OCI-LY7 (cell line): ENCODE measurements at regions not wholly inside any gene's neighbourhood (a gene's known extent, or its start where the extent isn't known, plus 50 kb on each side); places are given as distances from the start of the nearest gene placed in this dataset.

Experiments
- BruUV-seq: library from RNA; stranded (reverse); fragments of 400-500 nt; replicated peaks from 2 replicates; lab custom pipeline; 2021; lab: Mats Ljungman, UMichigan
- CTCF ChIA-PET: fragments of 300-600 bp; sonication (Branson Sonifier 250); formaldehyde crosslinking; loops from one replicate; lab custom pipeline; 2022; ENCODE audit warnings: antibody characterized with exemption; ENCODE audit not compliant: unreplicated experiment; lab: Charles Lee
- POLR2A ChIA-PET: fragments of 300-600 bp; sonication (Branson Sonifier 250); formaldehyde crosslinking; loops from one replicate; lab custom pipeline; 2022; ENCODE audit warnings: antibody characterized with exemption; lab: Charles Lee
- DNase-seq: peaks from one replicate; pipeline ENCODE4 v3.0.0-alpha.2; 2015; ENCODE audit warnings: low spot score
- H2AFZ ChIP-seq: fragments of 200-600 bp; sonication (generic), shearing (Covaris generic); 2 replicates; pipeline ENCODE4 v1.6.1; 2014; ENCODE audit warnings: mild to moderate bottlenecking, antibody characterized with exemption, low read length, moderate library complexity
- H3K27ac ChIP-seq: fragments of 200-600 bp; sonication (generic); 2 replicates; pipeline ENCODE4 v1.5.1; 2014; ENCODE audit warnings: mixed run types, low read depth, mild to moderate bottlenecking, moderate library complexity, low read length, inconsistent platforms; ENCODE audit not compliant: poor library complexity, severe bottlenecking
- H3K36me3 ChIP-seq: fragments of 200-600 bp; sonication (generic); 2 replicates; pipeline ENCODE4 v1.6.1; 2014; ENCODE audit warnings: mild to moderate bottlenecking, antibody characterized with exemption, low read length, moderate library complexity, mixed read lengths; ENCODE audit not compliant: insufficient read depth
- H3K4me1 ChIP-seq: fragments of 200-600 bp; sonication (generic); 2 replicates; pipeline ENCODE4 v1.5.1; 2014; ENCODE audit warnings: mild to moderate bottlenecking, low read length; ENCODE audit not compliant: insufficient read depth, poor library complexity, severe bottlenecking
- H3K4me2 ChIP-seq: fragments of 200-600 bp; sonication (generic); 2 replicates; pipeline ENCODE4 v1.6.1; 2014; ENCODE audit warnings: mild to moderate bottlenecking, low read length
- H3K4me3 ChIP-seq: fragments of 200-600 bp; sonication (generic); 2 replicates; pipeline ENCODE4 v1.5.1; 2014; ENCODE audit warnings: mild to moderate bottlenecking, low read depth, low read length; ENCODE audit not compliant: poor library complexity, severe bottlenecking
- H3K79me2 ChIP-seq: fragments of 200-600 bp; sonication (generic); 2 replicates; pipeline ENCODE4 v1.6.1; 2016; ENCODE audit warnings: low read depth, mild to moderate bottlenecking, low read length, moderate library complexity, mixed read lengths; ENCODE audit not compliant: insufficient read depth
- H3K9me2 ChIP-seq: fragments of 200-600 bp; sonication (generic); 2 replicates; pipeline ENCODE4 v1.6.1; 2016; ENCODE audit warnings: mild to moderate bottlenecking, low read length, mixed read lengths; ENCODE audit not compliant: insufficient read depth
- H3K9me3 ChIP-seq: fragments of 200-600 bp; sonication (generic); 2 replicates; pipeline ENCODE4 v1.6.1; 2014; ENCODE audit warnings: mild to moderate bottlenecking, mixed run types, low read length, mixed read lengths
- H4K20me1 ChIP-seq: fragments of 200-600 bp; sonication (generic); 2 replicates; pipeline ENCODE4 v1.6.1; 2014; ENCODE audit warnings: mild to moderate bottlenecking, antibody characterized with exemption, low read length, moderate library complexity, mixed read lengths; ENCODE audit not compliant: insufficient read depth
- EZH2phosphoT487 ChIP-seq: fragments of 200-600 bp; sonication (generic); IDR thresholded peaks from 2 replicates; pipeline ENCODE4 v1.6.1; 2018; ENCODE audit warnings: low read depth, borderline replicate concordance, mild to moderate bottlenecking, mixed run types, antibody characterized with exemption, low read length, moderate library complexity, mixed read lengths
- intact Hi-C: fragments of 100-400 bp; cut with micrococcal nuclease; formaldehyde crosslinking; loops from one replicate; pipeline ENCODE4 v1.10.0; 2022; ENCODE audit not compliant: unreplicated experiment
- TF ChIP-seq, protein P1 (sequence below): fragments of 200-600 bp; sonication (generic); conservative IDR thresholded peaks from 2 replicates; pipeline ENCODE4 v1.5.1; 2014; ENCODE audit warnings: mild to moderate bottlenecking, antibody characterized with exemption, low read length, moderate library complexity, mixed read lengths

DNA sequence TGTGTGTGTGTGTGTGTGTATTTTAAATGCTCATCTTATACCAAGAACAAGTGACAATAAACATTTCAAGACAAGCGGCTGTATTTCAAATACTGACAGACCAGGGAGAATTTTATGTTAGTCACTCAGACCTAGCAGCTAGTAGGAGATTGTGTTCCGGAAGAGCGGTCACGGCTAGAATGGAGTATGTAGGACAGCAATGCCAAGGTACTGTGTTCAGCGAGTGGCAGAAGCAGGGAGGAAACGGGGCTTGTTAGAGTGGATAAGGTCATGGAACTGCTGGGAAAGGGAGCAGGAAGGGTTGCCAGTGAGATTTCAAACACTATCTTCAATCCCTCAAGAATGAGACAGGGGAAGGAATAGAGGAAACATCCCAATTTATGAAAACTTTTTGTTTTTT is 260.5 kb upstream of the PITRM1 start:
- Histone ChIP-seq H3K4me1 (no peaks in the 10 kb centered on the region), H2AFZ (no peak overlapping the region), H3K4me3 (no peak overlapping the region), H3K4me2 (no peak overlapping the region), H3K27ac (no peak overlapping the region), H3K36me3 (no peaks in the 10 kb centered on the region), H3K9me2 (no peaks in the 10 kb centered on the region), H3K9me3 (no peaks in the 10 kb centered on the region), H3K79me2 (no peaks in the 10 kb centered on the region), H4K20me1 (no peaks in the 10 kb centered on the region)
- intact Hi-C loops: no loop called here
- DNase-seq: no peak
- POLR2A ChIA-PET: no interaction called here
- BruUV-seq: no TSS peak
- no peak for TF ChIP-seq EZH2phosphoT487
- CTCF ChIA-PET: no interaction called here

DNA sequence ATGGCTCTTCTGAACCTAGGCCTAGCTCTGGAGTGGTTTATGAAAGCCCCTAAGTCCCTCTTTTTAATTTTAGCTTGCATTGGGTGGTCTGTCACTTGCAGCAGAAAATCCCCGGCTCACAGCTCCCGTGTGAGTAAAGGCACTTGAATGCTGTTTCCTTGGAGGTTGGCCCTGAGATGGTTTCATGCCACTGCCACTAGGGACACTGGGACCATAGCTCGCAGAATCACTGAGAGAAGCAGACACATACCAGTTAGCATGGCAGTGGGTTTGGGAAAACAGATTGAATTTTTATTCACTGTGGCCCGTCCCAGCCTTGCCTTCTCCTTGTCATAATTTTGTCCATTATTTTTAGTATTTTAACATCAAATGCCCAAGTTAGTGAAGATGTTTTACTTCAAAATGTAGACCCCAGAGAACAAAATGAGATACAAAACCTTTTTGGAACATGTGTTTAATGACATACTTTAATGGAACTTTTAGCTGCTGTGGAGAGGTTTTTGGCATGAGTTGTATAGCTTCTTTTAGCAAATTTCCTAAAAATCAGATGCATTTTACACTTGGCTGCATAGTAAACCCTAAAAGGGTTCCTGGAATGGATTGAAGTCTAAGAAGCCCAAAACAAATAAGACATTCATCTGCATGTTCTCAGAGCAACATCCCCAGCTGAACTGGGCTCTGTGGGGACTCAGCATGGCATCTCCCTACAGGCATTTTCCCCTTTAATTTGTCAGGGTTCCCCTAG is 259.7 kb upstream of the PITRM1 start:
- H3K4me1 ChIP-seq: no peaks in the 10 kb centered on the region
- no peak for DNase-seq
- no peak overlapping the region for H3K4me3 ChIP-seq
- no peak overlapping the region for H2AFZ ChIP-seq
- H3K79me2 ChIP-seq: no peaks in the 10 kb centered on the region
- H3K36me3 ChIP-seq: no peaks in the 10 kb centered on the region
- no peaks in the 10 kb centered on the region for H3K9me2 ChIP-seq
- H3K27ac ChIP-seq: no peak overlapping the region
- TF ChIP-seq, protein P1, sequence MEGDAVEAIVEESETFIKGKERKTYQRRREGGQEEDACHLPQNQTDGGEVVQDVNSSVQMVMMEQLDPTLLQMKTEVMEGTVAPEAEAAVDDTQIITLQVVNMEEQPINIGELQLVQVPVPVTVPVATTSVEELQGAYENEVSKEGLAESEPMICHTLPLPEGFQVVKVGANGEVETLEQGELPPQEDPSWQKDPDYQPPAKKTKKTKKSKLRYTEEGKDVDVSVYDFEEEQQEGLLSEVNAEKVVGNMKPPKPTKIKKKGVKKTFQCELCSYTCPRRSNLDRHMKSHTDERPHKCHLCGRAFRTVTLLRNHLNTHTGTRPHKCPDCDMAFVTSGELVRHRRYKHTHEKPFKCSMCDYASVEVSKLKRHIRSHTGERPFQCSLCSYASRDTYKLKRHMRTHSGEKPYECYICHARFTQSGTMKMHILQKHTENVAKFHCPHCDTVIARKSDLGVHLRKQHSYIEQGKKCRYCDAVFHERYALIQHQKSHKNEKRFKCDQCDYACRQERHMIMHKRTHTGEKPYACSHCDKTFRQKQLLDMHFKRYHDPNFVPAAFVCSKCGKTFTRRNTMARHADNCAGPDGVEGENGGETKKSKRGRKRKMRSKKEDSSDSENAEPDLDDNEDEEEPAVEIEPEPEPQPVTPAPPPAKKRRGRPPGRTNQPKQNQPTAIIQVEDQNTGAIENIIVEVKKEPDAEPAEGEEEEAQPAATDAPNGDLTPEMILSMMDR: no peak
- TF ChIP-seq EZH2phosphoT487: no peak
- POLR2A ChIA-PET: interaction anchor here (0.6 to 0.7 kb wide), 4 partner anchors 260 to 1259 kb away, joined by 3 to 4 read pairs (median 4); partner anchors contain the start of gene PITRM1
- H3K9me3 ChIP-seq: no peaks in the 10 kb centered on the region
- CTCF ChIA-PET: no interaction called here
- no peak overlapping the region for H3K4me2 ChIP-seq
- no TSS peak for BruUV-seq
- H4K20me1 ChIP-seq: no peaks in the 10 kb centered on the region
- intact Hi-C loops: no loop called here

DNA sequence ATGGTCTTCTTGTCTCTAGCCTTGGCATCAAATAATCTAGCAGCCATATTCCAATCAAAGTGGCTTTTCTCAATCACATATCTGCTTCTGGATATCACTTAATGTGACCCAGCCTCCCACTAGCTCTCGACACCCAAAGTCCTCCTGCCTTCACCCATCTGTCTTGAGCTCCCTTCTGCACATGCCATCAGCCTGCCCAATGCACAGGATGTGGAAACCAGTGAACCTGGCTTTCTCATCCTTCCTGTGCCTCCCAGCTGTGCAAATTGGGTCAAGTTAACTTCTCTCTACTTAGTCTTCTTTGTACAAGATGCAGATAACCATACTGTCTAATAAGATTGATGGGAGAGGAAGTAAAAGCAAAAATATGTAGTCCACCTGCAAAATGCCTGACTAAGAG is 257.9 kb upstream of the PITRM1 start:
- Histone ChIP-seq H3K4me3 (no peak overlapping the region), H4K20me1 (no peaks in the 10 kb centered on the region), H3K4me2 (no peak overlapping the region), H3K27ac (no peak overlapping the region), H3K79me2 (no peaks in the 10 kb centered on the region), H2AFZ (no peak overlapping the region), H3K4me1 (no peaks in the 10 kb centered on the region), H3K9me3 (no peaks in the 10 kb centered on the region), H3K9me2 (no peaks in the 10 kb centered on the region), H3K36me3 (no peaks in the 10 kb centered on the region)
- peak; percentile 3 for DNase-seq
- ChIA-PET POLR2A (interaction anchor here (0.6 to 1.1 kb wide), 2 partner anchors 12 to 244 kb away, joined by 3 to 4 read pairs; no protein-coding TSS in a partner anchor), CTCF (no interaction called here)
- BruUV-seq: no TSS peak
- TF ChIP-seq, protein P1: no peak
- no peak for TF ChIP-seq EZH2phosphoT487
- intact Hi-C loops: no loop called here
